ENCODE measurements at regions not wholly inside any gene's neighbourhood (a gene's known extent, or its start where the extent isn't known, plus 50 kb on each side); places are given as distances from the start of the nearest gene placed in this dataset.
"Not testable (repeated sequence)": the region's sequence is repeated elsewhere in the genome, so short reads cannot be mapped to it uniquely, and the experiment has no call there.

- not testable (repeated sequence) for DNase-seq
Observed at GRCh38 chr9:6103911-6104310, 88.5 kb upstream of the RANBP6 start.

DNA sequence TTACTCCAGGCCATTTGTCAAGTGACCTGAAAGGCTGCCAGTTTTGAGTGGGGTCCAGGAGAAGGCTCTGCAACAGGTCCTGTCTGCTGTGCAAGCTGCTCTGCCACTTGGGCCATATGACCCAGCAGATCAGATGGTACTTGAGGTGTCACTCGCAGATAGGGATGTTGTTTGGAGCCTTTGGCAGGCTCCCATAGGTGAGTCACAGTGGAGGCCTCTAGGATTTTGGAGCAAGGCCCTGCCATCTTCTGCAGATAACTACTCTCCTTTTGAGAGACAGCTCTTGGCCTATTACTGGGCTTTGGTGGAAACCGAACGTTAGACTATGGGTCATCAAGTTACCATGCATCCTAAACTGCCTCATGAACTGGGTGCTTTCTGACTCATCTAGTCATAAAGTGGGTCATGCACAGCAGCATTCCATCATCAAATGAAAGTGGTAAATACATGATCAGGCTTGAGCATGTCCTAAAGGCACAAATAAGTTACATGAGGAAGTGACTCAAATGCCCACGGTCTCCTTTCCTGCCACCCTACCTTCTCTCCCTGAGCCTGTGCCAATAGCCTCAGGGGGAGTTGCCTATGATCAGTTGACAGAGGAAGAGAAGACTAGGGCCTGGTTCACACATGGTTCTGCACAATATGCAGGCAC, 87.0 kb upstream of the RANBP6 start:
- DNase-seq, result not testable (repeated sequence)

DNA sequence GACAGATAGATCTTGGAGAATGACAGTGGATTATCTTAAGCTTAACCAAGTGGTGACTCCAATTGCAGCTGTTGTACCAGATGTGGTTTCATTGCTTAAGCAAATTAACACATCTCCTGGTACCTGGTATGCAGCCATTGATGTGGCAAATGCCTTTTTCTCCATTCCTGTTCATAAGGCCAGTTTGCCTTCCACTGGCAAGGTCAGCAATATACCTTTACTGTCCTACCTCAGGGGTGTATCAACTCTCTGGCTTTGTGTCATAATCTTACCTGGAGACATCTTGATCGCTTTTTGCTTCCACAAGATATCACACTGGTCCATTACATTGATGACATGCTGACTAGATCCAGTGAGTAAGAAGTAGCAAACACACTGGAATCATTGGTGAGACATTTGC, 86.3 kb upstream of the RANBP6 start:
- not testable (repeated sequence) for DNase-seq

DNA sequence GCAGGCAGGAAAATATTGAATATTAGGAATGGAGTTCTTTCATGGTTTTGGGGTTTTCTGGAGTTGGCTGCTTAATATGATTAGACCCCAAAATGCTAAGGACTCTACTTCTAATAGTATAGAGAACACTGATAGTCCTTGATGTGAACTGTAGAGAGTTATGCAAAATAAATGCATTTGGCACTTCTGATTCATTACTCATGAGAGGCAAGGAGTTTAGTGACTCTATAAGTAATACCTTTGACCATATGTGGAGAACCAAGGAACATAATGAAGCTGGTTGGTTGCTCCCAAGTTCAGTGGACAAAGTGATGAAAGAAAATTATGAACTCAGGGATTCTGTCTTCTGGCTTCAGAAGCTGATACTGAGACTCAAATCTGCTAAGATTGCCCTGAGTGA, 83.9 kb upstream of the RANBP6 start:
- DNase-seq, result not testable (repeated sequence)

GRCh38 chr9:6098431-6098830, 83.0 kb upstream of the RANBP6 start:
- no peak for DNase-seq

DNA sequence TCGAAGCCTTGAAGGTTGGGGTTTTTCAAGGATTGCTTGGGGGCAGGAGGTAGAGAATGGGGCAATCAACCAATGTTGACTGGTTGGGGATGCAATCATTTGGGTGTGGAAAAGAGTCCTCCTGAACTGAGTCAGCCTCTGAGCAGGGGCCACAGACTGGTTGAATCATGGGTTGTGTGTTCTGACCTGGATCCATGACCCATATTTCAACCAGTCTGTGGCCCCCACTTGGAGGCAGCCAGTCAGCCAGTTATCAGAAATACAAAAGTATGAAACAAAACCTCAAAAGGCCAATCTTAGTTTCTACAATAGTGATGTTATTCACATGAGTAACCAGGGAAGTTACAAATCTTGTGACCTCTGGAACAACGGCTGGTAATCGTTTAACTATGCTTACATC, 81.4 kb upstream of the RANBP6 start:
- no peak for DNase-seq

DNA sequence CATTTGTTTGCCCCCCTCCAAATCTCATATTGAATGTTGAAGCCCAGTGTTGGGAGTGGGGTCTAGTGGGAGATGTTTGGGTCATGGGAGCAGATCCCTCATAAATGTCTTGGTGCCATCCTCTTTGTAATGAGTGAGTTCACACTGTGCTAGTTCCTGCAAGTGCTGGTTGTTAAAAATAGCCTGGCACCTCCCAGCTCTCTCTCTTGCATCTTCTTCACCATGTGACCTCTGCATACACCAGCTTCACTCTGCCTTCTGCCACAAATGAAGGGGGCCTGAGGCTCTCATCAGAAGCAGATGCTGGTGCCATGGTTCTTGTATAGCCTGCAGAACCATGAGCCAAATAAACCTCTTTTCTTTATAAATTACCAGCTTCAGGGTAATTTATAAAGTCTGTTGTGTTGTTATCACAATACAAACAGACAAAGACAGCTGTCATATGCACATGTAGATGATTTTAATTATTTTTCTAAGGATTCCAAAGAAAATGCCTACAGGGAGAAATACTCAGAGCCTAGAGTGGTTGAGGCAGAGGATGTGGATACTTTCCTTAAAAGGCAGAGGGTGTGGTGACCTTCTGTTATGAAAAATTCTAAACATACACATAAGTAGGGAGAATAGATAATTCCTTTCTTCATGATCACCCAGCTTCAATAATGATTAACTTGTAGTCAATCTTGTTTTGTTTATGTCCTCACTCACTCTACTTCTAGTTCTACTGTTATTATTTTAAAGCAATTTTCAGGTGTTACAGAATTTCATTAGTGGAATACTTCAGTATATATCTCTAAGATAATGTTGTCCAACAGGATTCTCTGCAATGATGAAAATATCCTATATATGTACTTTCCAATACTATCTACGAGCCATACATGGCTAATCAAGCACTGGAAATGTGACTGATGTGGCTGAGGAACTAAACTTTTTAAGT, 75.1 kb upstream of the RANBP6 start:
- DNase-seq, result no peak

DNA sequence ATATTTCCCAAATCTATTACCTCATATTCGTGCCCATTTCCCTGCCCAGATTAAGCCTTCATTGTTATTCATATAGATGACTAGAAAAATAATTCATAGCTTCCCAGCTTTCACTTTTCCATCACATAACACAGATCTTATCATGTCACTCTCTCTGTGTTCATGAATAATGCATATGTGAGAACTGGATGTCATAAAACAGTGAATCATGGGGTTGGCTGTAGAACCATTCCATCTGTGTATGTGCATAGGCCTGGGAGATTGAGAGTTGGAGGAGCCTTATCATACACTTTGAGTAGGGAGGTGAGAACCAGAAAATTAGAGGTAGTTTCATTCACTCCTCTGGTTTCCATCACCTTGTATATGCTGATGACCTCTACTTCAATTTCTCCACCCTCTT, 73.9 kb upstream of the RANBP6 start:
- no peak for DNase-seq

- DNase-seq, result no peak
Observed at GRCh38 chr9:6086006-6086655, 70.7 kb upstream of the RANBP6 start.

DNA sequence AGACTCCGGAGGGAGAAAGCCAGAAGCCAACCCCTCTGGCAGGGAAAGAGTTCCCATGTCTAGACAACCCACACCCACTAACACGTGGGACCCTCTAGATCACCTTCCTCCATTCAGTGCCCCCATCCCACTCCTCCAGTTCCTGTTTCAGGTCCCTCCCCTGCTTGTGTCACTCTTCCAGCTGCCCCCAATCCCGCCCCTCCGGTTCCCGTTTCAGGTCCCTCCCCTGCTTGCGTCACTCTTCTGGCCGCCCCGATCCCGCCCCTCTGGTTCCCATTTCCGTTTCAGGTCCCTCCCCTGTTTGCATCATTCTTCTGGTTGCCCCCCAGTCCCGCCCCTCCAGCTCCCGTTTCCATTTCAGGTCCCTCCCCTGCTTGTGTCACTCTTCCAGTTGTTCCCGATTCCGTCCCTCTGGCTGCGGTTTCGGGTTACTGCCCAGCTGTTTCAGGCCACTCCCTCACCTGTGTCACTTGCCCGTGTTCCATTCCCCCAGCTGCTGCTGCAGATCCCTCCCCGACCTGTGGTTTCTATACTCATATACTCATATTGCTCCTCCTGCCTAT, 64.8 kb upstream of the RANBP6 start:
- peak; percentile 44 for DNase-seq

DNA sequence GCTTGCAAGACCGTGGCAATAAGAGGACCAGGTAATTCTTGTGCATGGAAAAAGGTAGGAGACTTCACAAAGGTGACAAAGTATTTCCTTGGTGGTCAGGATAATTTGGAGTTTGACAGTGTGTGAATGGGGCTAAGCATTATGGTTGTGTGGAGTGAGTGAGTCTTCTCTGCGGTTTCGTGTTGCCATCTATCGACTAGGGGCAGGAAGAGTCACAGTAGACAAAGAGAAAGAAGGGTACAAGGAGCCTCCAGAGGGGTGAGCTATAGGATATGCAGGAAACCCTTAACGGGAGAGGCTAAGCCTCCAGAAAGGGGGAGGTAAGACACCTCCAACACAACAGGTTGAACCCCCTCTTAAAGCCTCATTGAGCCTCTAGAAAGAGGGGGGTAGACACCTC, 64.0 kb upstream of the RANBP6 start:
- DNase-seq, result no peak

- DNase-seq, result no peak
Observed at GRCh38 chr9:6078382-6079105, 63.1 kb upstream of the RANBP6 start.

DNA sequence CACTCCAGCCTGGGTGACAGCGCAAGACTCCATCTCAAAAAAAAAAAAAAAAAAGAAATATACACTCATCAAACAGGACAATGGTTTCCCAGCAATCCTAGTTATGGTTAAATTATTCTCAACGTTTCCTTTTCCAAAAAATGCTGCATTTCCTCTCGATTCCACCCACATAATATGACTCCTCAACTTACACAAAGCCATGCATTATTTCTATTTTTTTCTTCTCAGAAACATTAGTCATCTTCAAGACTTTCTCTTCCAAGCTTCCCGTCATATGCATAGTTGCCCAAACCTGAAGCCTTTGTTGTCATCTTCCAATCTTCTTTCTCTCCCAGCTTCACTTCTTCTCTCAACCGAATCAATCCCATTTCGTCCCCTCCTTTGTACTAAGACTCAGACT, 61.4 kb upstream of the RANBP6 start:
- no peak for DNase-seq

DNA sequence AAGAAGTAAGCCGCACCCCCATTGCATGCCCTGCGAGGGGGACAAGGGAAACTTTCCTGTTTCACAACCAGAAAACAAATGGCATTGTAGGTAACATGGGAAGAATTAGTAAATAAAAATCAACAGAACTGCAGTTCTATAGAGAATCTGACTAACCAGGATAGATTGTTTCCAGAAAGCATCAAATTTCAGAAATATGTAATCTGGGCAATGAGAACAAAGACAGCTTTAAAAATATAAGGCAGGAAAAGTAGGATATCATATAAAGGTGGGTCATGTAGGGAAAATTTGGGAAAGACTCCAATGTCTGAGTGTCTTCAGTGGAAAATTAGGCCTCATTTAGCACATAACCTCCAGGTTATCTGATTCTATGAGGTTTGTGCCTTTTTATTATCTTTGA, 58.3 kb upstream of the RANBP6 start:
- DNase-seq, result no peak

GRCh38 chr9:6072865-6073264, 57.4 kb upstream of the RANBP6 start:
- no peak for DNase-seq

GRCh38 chr9:6072453-6072852, 57.0 kb upstream of the RANBP6 start:
- no peak for DNase-seq

GRCh38 chr9:6068983-6069382, 53.6 kb upstream of the RANBP6 start:
- peak; percentile 10 for DNase-seq

GRCh38 chr9:6067426-6067825, 52.0 kb upstream of the RANBP6 start:
- DNase-seq, result no peak

All from GDM1 (cell line).